Upper lobe of left lung (tissue), 6 donors: ENCODE measurements at regions not wholly inside any gene's neighbourhood (a gene's known extent, or its start where the extent isn't known, plus 50 kb on each side); places are given as distances from the start of the nearest gene placed in this dataset.

ENCODE experiments used
- ATAC-seq, 2 donors: fragments of 200-7000 bp; cut with Tn5 transposase; one replicate each; pipeline ENCODE4 v1.9.1; 2022; ENCODE audit warnings: mild to moderate bottlenecking in 2 of 2, moderate library complexity in 2 of 2; ENCODE audit not compliant: low FRiP score in 2 of 2
- DNase-seq, 2 donors: peaks; one replicate each; pipeline ENCODE4 v3.0.0-alpha.2; 2019 to 2020
- H3K27ac ChIP-seq, 4 donors: fragments of 200-600 bp; sonication (generic); one replicate each; pipeline ENCODE4 v1.5.1; 2016 to 2019
- H3K27me3 ChIP-seq, 4 donors: fragments of 200-600 bp; sonication (generic); one replicate each; pipeline ENCODE4 v1.5.1; 2017 to 2019
- H3K36me3 ChIP-seq, 4 donors: fragments of 200-600 bp; sonication (generic); one replicate each; pipeline ENCODE4 v1.5.1; 2016 to 2019
- H3K4me1 ChIP-seq, 4 donors: fragments of 200-600 bp; sonication (generic); one replicate each; pipeline ENCODE4 v1.5.1; 2018 to 2019
- H3K4me3 ChIP-seq, 4 donors: fragments of 200-600 bp; sonication (generic); one replicate each; pipeline ENCODE4 v1.5.1; 2017 to 2019; ENCODE audit warnings: mild to moderate bottlenecking in 2 of 4, moderate library complexity in 1 of 4
- H3K9me3 ChIP-seq, 4 donors: fragments of 200-600 bp; sonication (generic); one replicate each; pipeline ENCODE4 v1.5.1; 2018 to 2019
- CTCF ChIP-seq, 6 experiments: fragments of 450-650 bp in 4 of 6; fragments of 200-600 bp in 2 of 6; sonication (generic) in 2 of 6; IDR thresholded peaks; one replicate each; pipeline ENCODE4 v1.5.1; 2016 to 2019; ENCODE audit warnings: antibody characterized with exemption in 6 of 6
- EP300 ChIP-seq, 4 donors: sonication (generic); formaldehyde crosslinking; IDR thresholded peaks; one replicate each; pipeline ENCODE4 v1.5.1; 2017; ENCODE audit warnings: antibody characterized with exemption in 4 of 4, control low read depth in 2 of 4
- POLR2A ChIP-seq, 4 donors: fragments of 450-650 bp; IDR thresholded peaks; one replicate each; pipeline ENCODE4 v1.5.1; 2016 to 2017; ENCODE audit warnings: antibody characterized with exemption in 4 of 4, mild to moderate bottlenecking in 2 of 4
- POLR2AphosphoS5 ChIP-seq, 2 donors: sonication (generic); formaldehyde crosslinking; IDR thresholded peaks; one replicate each; pipeline ENCODE4 v1.5.1; 2017; ENCODE audit warnings: antibody characterized with exemption in 2 of 2
- WGBS, 2 donors: methylation state at CpG; one replicate each; pipeline ENCODE4 v1.1.5; 2017 to 2018; 5-methylcytosine and 5-hydroxymethylcytosine counted together
- donor health status: DM: no; HTN: no; CAD: no; lungs with moderate emphysema.
- donor health status: DM: no; HTN: yes; CAD: no; lungs with severe emphysema.

GRCh38 chr9:95584176-95584575 lies 67.4 kb upstream of the PTCH1 start:
- DNase-seq (no peak), ATAC-seq (no peak)
- no peak for TF ChIP-seq POLR2AphosphoS5 (IDR thresholded peaks at IDR 0.05)
- TF ChIP-seq POLR2A (IDR thresholded peaks at IDR 0.05) = no peak
- TF ChIP-seq CTCF (IDR thresholded peaks at IDR 0.05) = no peak
- TF ChIP-seq EP300 (IDR thresholded peaks at IDR 0.05) = no peak
- Histone ChIP-seq H3K4me3 (no peak overlapping the region), H3K27ac (no peak overlapping the region), H3K9me3 (no peaks in the 10 kb centered on the region), H3K4me1 (no peaks in the 10 kb centered on the region), H3K36me3 (no peaks in the 10 kb centered on the region), H3K27me3 (no peaks in the 10 kb centered on the region)
- 68 to 72% methylated on average over 9 to 10 of the region's 10 CpGs for WGBS, 2 donors

- no peak overlapping the region for H3K4me3 ChIP-seq
- H3K36me3 ChIP-seq = no peaks in the 10 kb centered on the region
- no peaks in the 10 kb centered on the region for H3K9me3 ChIP-seq
- no peak for DNase-seq
- no peaks in the 10 kb centered on the region for H3K4me1 ChIP-seq
- no peak overlapping the region for H3K27ac ChIP-seq
- TF ChIP-seq POLR2A (IDR thresholded peaks at IDR 0.05) (no peak), EP300 (IDR thresholded peaks at IDR 0.05) (no peak), POLR2AphosphoS5 (IDR thresholded peaks at IDR 0.05) (no peak), CTCF (IDR thresholded peaks at IDR 0.05) (no peak)
- 66 to 77% methylated on average over 5 of the region's 5 CpGs for WGBS, 2 donors
- ATAC-seq = no peak
- H3K27me3 ChIP-seq = no peaks in the 10 kb centered on the region
Measured at GRCh38 chr9:95581900-95582299, 65.1 kb upstream of the PTCH1 start.

- H3K9me3 ChIP-seq = no peaks in the 10 kb centered on the region
- ATAC-seq (no peak), DNase-seq (no peak)
- no peak overlapping the region for H3K27ac ChIP-seq
- H3K36me3 ChIP-seq = no peaks in the 10 kb centered on the region
- TF ChIP-seq POLR2A (IDR thresholded peaks at IDR 0.05) = no peak
- TF ChIP-seq CTCF (IDR thresholded peaks at IDR 0.05) = no peak
- TF ChIP-seq EP300 (IDR thresholded peaks at IDR 0.05) = no peak
- TF ChIP-seq POLR2AphosphoS5 (IDR thresholded peaks at IDR 0.05) = no peak
- no peak overlapping the region for H3K4me3 ChIP-seq
- H3K27me3 ChIP-seq = no peaks in the 10 kb centered on the region
- no peaks in the 10 kb centered on the region for H3K4me1 ChIP-seq
- 87 to 88% methylated on average over 17 to 22 of the region's 22 CpGs for WGBS, 2 donors
Measured at GRCh38 chr9:95580812-95581761, 64.3 kb upstream of the PTCH1 start.

GRCh38 chr9:95574866-95575553 lies 58.2 kb upstream of the PTCH1 start:
- WGBS, 2 donors = 63 to 86% methylated on average over 12 to 14 of the region's 14 CpGs
- Histone ChIP-seq H3K4me1 (peaks cover 0 to 3% (median 1%) of the 10 kb centered on the region in 4 donors), H3K27ac (no peak overlapping the region), H3K27me3 (no peaks in the 10 kb centered on the region), H3K4me3 (no peak overlapping the region), H3K36me3 (no peaks in the 10 kb centered on the region), H3K9me3 (no peaks in the 10 kb centered on the region)
- no peak for DNase-seq
- TF ChIP-seq POLR2A (IDR thresholded peaks at IDR 0.05) (no peak), CTCF (IDR thresholded peaks at IDR 0.05) (no peak), EP300 (IDR thresholded peaks at IDR 0.05) (no peak), POLR2AphosphoS5 (IDR thresholded peaks at IDR 0.05) (no peak)
- ATAC-seq = no peak
